HG03565 (cell line): ENCODE measurements at regions not wholly inside any gene's neighbourhood (a gene's known extent, or its start where the extent isn't known, plus 50 kb on each side); places are given as distances from the start of the nearest gene placed in this dataset.

Experiments
- ATAC-seq: cut with Tn5 transposase; IDR thresholded peaks from one replicate; pipeline ENCODE4 v1.9.1; 2021; ENCODE audit warnings: mild to moderate bottlenecking, moderate library complexity; ENCODE audit not compliant: unreplicated experiment

- no peak for ATAC-seq
Observed at GRCh38 chr15:99440551-99441443, 125.0 kb upstream of the MEF2A start.

GRCh38 chr15:99441444-99441800 lies 124.4 kb upstream of the MEF2A start:
- no peak for ATAC-seq

- ATAC-seq, result no peak
Observed at GRCh38 chr15:99441871-99442251, 123.9 kb upstream of the MEF2A start.

DNA sequence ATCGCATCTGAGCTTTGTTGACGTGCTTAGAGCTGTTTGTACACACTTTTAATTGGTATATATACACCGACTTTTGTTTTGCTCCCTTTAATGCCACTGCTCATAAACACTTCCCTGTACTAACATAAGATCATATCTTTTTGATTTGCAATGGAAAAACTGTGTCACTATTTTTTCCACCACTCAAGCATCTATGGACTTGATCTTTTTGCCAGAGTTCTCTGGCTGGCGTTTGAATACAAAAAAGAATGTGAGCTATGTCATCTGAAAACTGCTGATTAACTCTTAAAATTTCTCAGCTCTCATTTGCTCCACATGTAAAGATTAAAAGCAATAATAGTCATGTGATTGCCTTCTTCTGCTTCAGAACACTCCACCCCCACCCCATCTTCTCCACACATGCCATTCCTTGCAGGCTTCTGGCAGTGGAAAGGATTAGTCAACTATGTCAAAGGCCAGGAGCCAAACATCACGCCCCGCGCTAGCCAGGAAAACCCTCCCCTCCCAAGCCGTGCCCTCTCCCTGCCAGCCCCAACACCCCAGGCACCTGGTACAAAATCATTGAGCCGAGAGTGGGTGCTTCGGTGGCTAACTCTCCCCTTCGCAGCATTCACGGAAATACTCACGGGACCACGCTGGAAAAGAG lies 123.4 kb upstream of the MEF2A start:
- ATAC-seq, result no peak

GRCh38 chr15:99443056-99443756 lies 122.6 kb upstream of the MEF2A start:
- no peak for ATAC-seq

GRCh38 chr15:99443768-99444446 lies 121.9 kb upstream of the MEF2A start:
- no peak for ATAC-seq

DNA sequence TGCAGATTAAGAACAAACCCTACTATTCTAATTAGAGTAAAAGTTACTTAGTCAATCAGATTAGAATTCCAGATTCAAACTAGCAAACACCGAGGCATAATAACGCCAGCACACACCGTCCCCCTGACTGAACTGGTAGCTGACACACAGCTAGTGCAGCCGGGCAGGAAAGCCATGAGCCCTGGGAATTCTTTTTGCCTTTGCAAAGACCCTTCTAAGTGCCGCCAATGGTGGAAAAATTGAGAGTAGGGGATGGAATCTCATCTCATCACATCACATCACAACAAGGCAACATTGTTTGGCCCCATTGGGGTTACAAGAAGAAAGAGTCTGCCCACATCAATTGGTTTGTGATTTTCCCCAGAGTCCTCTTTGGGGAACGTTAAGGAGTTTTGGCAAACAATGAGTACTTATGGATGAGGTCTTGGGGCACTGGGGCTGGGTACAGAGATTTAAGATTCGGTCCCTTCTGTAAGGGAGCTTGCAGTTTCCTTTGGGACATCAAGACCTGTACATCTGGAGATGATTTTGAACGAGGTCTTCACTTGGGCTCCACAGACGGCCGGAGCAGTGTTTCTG lies 120.4 kb upstream of the MEF2A start:
- ATAC-seq, result no peak

GRCh38 chr15:99446565-99447496 lies 119.0 kb upstream of the MEF2A start:
- ATAC-seq, result no peak

GRCh38 chr15:99447497-99448371 lies 118.0 kb upstream of the MEF2A start:
- no peak for ATAC-seq

DNA sequence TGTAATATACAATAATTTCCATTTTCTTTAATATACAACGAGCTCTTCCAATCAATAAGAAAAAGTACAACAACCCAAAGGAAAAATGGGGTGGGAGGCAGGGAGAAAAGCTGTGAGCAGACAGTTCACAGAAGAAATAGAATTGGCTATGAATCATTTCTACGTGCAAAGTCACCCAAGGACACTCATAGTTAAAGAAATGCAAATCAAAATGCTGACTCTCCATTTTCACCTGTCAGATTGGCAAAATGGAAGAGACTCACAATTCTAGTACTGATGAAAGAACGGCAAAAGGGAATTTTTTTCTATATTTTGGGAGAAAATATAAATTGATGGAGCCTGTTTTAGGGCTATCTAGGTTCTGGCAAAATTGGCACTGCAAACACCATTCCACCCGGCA lies 116.3 kb upstream of the MEF2A start:
- ATAC-seq, result no peak

DNA sequence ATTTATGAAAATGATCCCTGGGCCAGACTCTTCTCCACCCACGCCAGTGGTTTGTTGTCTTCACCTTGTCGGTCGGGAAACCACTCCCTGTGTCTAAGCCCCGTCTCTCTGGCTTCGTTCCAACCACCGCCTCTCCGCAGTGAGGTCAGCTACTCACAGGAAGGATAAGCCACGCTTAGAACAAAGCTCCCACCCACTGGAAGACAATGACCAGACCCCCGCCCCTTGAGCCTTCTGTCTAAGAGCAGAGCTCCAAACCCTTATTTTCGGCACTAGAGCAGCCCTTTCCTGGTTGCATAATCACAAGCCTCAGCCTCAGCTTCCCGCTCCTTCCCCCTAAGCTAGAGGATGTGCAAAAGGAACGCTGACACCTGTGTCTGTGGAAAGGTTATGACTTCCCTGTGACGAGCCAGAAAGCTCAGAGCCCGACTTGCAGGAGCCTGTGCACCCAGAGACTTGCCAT lies 114.9 kb upstream of the MEF2A start:
- ATAC-seq, result no peak

DNA sequence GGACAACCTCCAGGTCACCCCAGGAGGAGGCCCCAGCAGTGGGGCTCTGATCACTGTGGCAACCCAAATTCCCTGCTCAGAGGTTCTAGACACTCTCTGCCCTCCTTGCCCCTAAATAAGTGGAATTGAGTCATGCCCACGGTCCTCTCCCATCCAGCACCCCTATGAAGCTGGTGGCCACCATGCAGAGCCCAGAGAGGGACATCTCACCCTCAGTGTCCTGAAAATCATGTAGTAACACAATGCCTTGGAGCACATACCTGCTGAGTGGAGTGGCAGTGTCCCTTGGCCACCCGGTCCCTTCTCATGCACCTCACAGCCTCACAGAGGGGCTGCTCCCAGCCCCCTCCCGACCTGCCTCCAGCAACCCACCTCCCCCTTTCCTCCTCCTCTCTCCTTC lies 114.3 kb upstream of the MEF2A start:
- no peak for ATAC-seq

DNA sequence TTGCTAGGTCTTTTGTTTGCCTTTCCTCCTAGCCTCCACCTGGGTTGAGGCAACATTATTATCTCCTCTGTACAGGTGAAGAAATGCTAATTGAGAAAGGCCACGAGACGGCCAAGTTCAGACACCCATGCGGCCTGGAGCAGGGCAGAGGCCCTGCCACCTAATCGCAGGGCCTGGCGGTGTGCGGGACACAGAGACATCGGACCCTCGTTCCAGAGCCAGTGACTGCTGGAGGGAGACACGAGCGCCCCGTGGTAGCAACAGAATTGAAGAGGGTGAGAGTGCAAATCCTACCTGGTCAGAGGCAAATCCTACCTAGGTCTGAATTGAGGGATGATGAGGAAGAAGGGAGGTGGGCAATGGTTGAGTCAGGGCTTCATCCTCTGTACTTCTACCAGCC lies 113.8 kb upstream of the MEF2A start:
- no peak for ATAC-seq

DNA sequence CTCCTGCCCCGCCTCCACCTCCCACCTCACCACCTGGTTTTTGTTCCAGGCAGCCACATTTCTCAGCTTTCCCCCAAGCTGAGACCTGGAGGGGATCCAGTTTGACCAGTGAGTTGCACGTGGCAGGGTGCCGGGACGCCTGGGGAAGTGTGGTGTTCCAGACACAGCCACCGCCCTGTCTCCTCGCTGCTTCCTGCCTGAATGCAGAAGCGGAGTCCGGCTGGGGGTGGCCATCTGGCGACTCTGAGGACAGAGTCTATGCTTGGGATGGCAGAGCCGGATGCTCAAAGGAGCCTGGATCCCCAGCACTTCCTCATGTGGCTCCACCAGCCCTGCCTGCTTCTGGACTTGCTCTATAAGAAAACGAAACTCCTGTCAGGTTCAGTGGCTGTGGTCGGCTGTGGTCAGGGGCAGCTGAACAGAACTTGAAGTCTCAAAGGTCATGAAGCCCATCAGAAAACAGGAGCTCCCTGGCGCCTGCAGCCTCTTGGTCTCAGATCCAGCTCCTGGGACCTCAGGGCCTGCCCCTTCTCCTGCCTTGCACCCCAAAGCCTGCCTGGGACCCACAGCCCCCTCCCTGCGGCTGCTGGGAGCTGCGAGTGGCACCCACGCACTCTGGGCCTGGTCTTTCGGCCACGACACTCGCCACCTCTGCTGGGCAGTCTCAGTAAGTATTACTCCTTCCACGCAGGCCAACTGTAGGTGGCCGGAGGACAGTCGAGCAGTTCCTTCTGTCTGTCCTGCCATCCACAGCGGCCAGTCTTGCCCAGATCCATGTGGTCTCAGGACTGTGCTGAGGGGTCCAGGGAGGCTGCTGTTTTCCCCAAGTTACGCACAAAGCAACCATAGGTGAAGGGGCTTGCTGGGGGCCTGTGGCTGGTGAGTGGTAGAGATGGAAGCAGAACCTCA lies 112.8 kb upstream of the MEF2A start:
- ATAC-seq, result peak; percentile 73

DNA sequence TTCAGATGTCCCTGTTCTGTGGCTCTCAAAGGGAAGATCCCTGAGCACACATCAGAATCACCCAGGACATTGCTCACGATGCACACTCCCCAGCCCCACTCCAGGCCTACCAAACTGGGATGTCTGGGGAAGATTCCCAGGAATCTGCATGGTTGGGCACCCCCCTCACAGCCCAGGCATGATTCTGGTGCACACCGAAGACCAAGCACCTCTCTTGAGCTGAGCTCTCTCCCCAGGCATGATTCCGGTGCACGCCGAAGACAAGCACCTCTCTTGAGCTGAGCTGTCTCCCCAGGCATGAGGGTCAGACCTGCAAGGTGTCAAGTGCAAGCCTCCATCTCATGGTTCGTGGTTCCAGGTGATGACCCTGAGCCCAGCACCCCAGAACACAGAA lies 112.2 kb upstream of the MEF2A start:
- no peak for ATAC-seq

GRCh38 chr15:99454107-99454809 lies 111.5 kb upstream of the MEF2A start:
- no peak for ATAC-seq
